Transverse colon (tissue), 4 donors: ENCODE measurements at regions not wholly inside any gene's neighbourhood (a gene's known extent, or its start where the extent isn't known, plus 50 kb on each side); places are given as distances from the start of the nearest gene placed in this dataset.

Experiments
- DNase-seq: peaks from one replicate; pipeline ENCODE4 v3.0.0-alpha.2; 2019
- H3K27ac ChIP-seq, 4 donors: fragments of 200-600 bp; sonication (generic); 2 replicates each; pipeline ENCODE4 v1.5.1; 2016 to 2018; ENCODE audit warnings: inconsistent platforms in 4 of 4
- H3K27me3 ChIP-seq: fragments of 200-600 bp; sonication (generic); 2 replicates; pipeline ENCODE4 v1.5.1; 2017; ENCODE audit warnings: inconsistent platforms
- H3K36me3 ChIP-seq, 4 donors: fragments of 200-600 bp; sonication (generic); 2 replicates each; pipeline ENCODE4 v1.5.1; 2017 to 2019; ENCODE audit warnings: inconsistent platforms in 4 of 4
- H3K4me1 ChIP-seq, 4 donors: fragments of 200-600 bp; sonication (generic); 2 replicates each; pipeline ENCODE4 v1.5.1; 2017 to 2020; ENCODE audit warnings: inconsistent platforms in 4 of 4
- H3K4me3 ChIP-seq, 4 donors: fragments of 200-600 bp; sonication (generic); 1 replicate in 1 of 4; 2 replicates in 3 of 4; pipeline versions ENCODE4 v1.5.1 to v1.6.1; 2017 to 2019; ENCODE audit warnings: inconsistent platforms in 4 of 4
- H3K9me3 ChIP-seq, 2 donors: fragments of 200-600 bp; sonication (generic); 2 replicates each; pipeline ENCODE4 v1.5.1; 2017 to 2019; ENCODE audit warnings: inconsistent platforms in 2 of 2
- EP300 ChIP-seq: sonication (generic); formaldehyde crosslinking; IDR thresholded peaks from one replicate; pipeline ENCODE4 v1.6.1; 2017; ENCODE audit warnings: antibody characterized with exemption, low read depth
- POLR2A ChIP-seq: fragments of 450-650 bp; IDR thresholded peaks from one replicate; pipeline ENCODE4 v1.6.1; 2016; ENCODE audit warnings: antibody characterized with exemption, mild to moderate bottlenecking, moderate library complexity
- POLR2AphosphoS5 ChIP-seq, 3 donors: sonication (generic); formaldehyde crosslinking; IDR thresholded peaks; one replicate each; pipeline ENCODE4 v1.6.1; 2016; ENCODE audit warnings: antibody characterized with exemption in 3 of 3
- WGBS, 2 donors: methylation state at CpG; one replicate each; pipeline ENCODE4 v1.1.5; 2018; ENCODE audit warnings: low coverage in 1 of 2; 5-methylcytosine and 5-hydroxymethylcytosine counted together
- in situ Hi-C, 4 donors: fragments of 200-750 bp; cut with MboI; loops; one replicate each; pipeline versions ENCODE4 v1.15.0 to v1.15.1; 2017; ENCODE audit warnings: low sequenced_read_pairs in 3 of 4, low pct_ligation_motif_present in 1 of 4, low pct_unique_long_range_greater_than_20kb in 1 of 4
- intact Hi-C: fragments of 100-400 bp; cut with DNase I; formaldehyde crosslinking; loops from one replicate; pipeline ENCODE4 v1.15.1; 2023; ENCODE audit warnings: low total_unique reads
- TF ChIP-seq, protein P1 (sequence below), 5 experiments: fragments of 200-600 bp in 3 of 5; fragments of 450-650 bp in 2 of 5; sonication (generic) in 3 of 5; IDR thresholded peaks; 1 replicate in 2 of 5; 2 replicates in 3 of 5; pipeline ENCODE4 v1.5.1; 2016 to 2017; ENCODE audit warnings: antibody characterized with exemption in 5 of 5, inconsistent platforms in 3 of 5, mild to moderate bottlenecking in 2 of 5, moderate library complexity in 1 of 5

DNA sequence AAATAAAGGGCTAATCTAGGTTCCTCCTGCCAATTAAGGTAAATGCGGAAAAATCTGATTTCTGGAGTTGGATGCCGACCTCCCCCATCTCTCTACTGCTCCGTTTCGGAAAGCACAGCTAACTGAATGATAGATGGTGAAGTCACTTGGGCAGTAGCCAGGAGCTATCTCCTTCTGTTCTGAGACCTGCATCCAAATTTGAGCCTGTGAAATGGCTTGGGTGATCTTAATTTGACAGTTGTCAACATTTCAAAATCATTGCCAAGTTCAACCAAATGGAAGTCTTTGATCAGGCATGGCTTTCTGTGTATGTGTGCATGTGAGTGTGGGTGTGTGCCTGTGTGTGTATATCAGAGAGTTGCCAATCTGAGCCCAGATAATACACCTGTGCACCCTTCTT is 217.2 kb downstream of the ZNF516 start:
- H3K27ac ChIP-seq: no peak overlapping the region
- H3K36me3 ChIP-seq: no peaks in the 10 kb centered on the region
- H3K4me3 ChIP-seq: no peak overlapping the region
- H3K4me1 ChIP-seq: no peaks in the 10 kb centered on the region
- no peak for DNase-seq
- intact Hi-C loops (no loop called here), in situ Hi-C loops (loop anchor here in 1 of 4 donors (25.0 kb wide), 1 partner anchor 1884 kb away; no protein-coding TSS in a partner anchor)
- WGBS, 2 donors: 66 to 68% methylated on average over 3 to 4 of the region's 4 CpGs
- no peaks in the 10 kb centered on the region for H3K9me3 ChIP-seq
- H3K27me3 ChIP-seq: no peaks in the 10 kb centered on the region
- TF ChIP-seq EP300 (no peak), POLR2A (no peak), POLR2AphosphoS5 (IDR thresholded peaks at IDR 0.05) (no peak)
- TF ChIP-seq, protein P1, sequence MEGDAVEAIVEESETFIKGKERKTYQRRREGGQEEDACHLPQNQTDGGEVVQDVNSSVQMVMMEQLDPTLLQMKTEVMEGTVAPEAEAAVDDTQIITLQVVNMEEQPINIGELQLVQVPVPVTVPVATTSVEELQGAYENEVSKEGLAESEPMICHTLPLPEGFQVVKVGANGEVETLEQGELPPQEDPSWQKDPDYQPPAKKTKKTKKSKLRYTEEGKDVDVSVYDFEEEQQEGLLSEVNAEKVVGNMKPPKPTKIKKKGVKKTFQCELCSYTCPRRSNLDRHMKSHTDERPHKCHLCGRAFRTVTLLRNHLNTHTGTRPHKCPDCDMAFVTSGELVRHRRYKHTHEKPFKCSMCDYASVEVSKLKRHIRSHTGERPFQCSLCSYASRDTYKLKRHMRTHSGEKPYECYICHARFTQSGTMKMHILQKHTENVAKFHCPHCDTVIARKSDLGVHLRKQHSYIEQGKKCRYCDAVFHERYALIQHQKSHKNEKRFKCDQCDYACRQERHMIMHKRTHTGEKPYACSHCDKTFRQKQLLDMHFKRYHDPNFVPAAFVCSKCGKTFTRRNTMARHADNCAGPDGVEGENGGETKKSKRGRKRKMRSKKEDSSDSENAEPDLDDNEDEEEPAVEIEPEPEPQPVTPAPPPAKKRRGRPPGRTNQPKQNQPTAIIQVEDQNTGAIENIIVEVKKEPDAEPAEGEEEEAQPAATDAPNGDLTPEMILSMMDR (IDR thresholded peaks at IDR 0.05): no peak

DNA sequence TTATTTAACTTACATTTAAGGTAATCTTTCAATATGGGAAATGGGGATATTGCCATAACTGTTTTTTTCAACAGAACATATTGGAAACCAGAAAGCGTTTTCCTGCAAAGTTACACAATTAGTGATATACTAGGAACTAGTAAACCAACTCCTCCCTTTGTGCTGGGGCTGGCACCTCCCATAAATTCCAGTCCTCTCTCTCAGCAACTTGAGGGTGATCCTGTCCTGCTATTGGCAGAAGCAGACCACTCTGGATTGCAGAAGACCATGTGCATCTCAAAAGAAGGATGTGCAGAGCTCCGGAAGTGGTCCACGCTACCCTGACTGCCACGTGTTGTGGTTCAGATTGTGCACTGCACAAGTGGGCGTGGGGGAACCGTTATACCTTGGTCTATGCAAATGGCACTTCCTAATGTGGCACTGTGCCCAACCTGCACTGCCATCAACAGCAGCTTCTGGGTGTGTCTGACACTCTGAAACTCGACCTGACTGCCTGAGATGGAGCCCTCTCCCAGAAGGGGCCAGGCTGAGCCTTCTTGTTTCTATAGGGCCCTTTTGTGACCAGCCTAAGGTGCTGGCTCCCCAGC is 219.2 kb downstream of the ZNF516 start:
- in situ Hi-C loops: loop anchor here in 1 of 4 donors (25.0 kb wide), 1 partner anchor 1886 kb away; no protein-coding TSS in a partner anchor
- no peaks in the 10 kb centered on the region for H3K4me1 ChIP-seq
- DNase-seq: no peak
- intact Hi-C loops: no loop called here
- H3K27me3 ChIP-seq: no peaks in the 10 kb centered on the region
- no peaks in the 10 kb centered on the region for H3K9me3 ChIP-seq
- TF ChIP-seq POLR2AphosphoS5 (IDR thresholded peaks at IDR 0.05) (no peak), EP300 (no peak), POLR2A (no peak)
- TF ChIP-seq, protein P1 (IDR thresholded peaks at IDR 0.05): no peak
- no peak overlapping the region for H3K27ac ChIP-seq
- no peak overlapping the region for H3K4me3 ChIP-seq
- WGBS, 2 donors: 42 to 67% methylated on average over 2 to 7 of the region's 7 CpGs
- H3K36me3 ChIP-seq: no peaks in the 10 kb centered on the region

DNA sequence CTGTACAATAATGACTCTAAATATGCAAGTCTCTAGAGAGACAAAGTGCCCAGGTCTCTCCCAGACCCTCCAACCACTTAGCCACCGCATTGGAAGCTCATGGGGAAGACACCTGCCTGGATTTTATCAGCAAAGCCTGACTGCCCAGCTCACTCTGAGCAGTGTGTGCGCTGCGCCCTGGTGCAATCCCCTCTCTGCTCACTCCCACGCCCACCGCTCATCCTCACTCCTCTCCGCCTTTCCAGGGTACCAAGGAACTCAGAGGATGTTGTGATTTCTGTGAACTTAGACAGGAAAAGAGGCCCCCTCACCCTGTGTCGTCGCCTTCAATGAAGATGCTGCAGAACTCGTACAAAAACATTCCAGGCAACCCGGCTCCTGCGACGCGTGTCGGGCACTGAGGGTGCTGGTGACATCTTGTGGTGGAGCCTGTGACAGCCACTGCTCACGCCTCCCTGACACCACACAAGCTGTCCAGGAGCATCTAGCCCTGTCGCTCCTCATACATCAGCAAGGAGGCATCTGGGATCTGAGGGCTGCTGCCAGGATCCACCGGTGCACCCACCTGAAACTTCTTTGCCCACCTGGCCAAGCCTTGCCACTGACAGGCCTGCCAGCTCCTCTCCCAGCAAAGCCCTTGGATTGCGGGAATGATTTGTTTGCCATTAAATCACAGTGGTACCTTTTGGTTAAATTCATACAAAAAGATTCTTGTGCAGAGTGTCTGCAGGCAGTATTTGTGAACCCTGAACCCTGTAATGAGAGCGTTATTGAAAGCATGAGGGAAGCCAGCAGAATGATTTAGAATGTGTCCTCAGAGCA is 220.4 kb downstream of the ZNF516 start:
- Histone ChIP-seq H3K4me1 (no peaks in the 10 kb centered on the region), H3K36me3 (no peaks in the 10 kb centered on the region), H3K9me3 (no peaks in the 10 kb centered on the region), H3K4me3 (no peak overlapping the region), H3K27ac (no peak overlapping the region), H3K27me3 (no peaks in the 10 kb centered on the region)
- intact Hi-C loops: no loop called here
- no peak for DNase-seq
- TF ChIP-seq POLR2AphosphoS5 (IDR thresholded peaks at IDR 0.05): no peak
- TF ChIP-seq EP300: no peak
- no peak for TF ChIP-seq POLR2A
- TF ChIP-seq, protein P1 (IDR thresholded peaks at IDR 0.05): no peak
- in situ Hi-C loops: loop anchor here in 1 of 4 donors (25.0 kb wide), 1 partner anchor 1888 kb away; no protein-coding TSS in a partner anchor
- 49 to 100% methylated on average over 1 to 19 of the region's 19 CpGs for WGBS, 2 donors

DNA sequence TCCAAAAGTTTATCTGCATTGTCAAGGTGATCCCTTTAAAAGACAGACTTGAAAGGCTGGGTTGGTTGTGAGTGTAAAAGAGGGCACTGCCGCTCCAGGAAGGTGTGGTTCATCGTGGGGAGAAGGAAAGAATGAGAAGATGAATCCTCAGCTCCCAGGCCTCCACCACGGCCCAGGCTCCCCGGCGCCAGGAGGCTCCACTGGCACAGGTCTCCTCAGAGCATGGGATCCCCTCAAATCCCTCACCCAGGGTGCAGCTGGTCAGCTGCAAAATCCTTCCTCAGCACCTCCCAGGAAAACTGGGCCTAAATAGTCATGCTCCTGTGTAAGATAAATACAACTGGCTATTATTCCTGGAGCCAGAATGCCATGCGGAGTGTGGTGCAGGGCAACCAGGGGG is 221.1 kb downstream of the ZNF516 start:
- DNase-seq: no peak
- WGBS, 2 donors: 86 to 98% methylated on average over 5 to 6 of the region's 6 CpGs
- TF ChIP-seq EP300: no peak
- no peak for TF ChIP-seq POLR2AphosphoS5 (IDR thresholded peaks at IDR 0.05)
- TF ChIP-seq, protein P1 (IDR thresholded peaks at IDR 0.05): no peak
- TF ChIP-seq POLR2A: no peak
- Histone ChIP-seq H3K36me3 (no peaks in the 10 kb centered on the region), H3K4me1 (no peaks in the 10 kb centered on the region), H3K27me3 (no peaks in the 10 kb centered on the region), H3K4me3 (no peak overlapping the region), H3K9me3 (no peaks in the 10 kb centered on the region), H3K27ac (no peak overlapping the region)
- intact Hi-C loops (no loop called here), in situ Hi-C loops (no loop called here)
